ENCODE measurements at regions not wholly inside any gene's neighbourhood (a gene's known extent, or its start where the extent isn't known, plus 50 kb on each side); places are given as distances from the start of the nearest gene placed in this dataset.

DNA sequence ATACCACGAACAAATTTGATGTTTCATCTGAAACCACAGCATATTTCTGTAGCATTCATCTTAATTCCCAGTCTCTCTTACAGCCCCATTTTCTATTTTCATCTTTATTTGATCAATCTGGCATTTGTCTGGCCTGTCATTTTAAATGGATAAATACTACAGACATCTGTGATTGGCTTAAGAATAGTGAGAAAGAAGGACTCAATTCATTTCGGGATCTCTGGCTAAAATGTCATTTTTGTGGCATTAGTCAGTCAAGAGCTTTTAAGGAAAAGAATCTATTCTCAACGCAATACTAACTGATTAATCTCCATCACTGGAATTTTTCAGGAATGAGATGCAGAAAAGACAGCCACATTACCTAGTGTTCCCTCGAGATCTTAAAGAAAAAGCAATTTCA, 585.9 kb downstream of the IRS1 start:
- Histone ChIP-seq H3K27ac (ENCODE audit: low read depth, low read length, poor library complexity, severe bottlenecking) (no peak overlapping the region), H3K4me3 (ENCODE audit: low read depth, low read length, poor library complexity, severe bottlenecking) (no peak overlapping the region), H3F3A (ENCODE audit: insufficient read depth, low read length) (no peaks in the 10 kb centered on the region), H3K4me2 (ENCODE audit: low read length) (no peak overlapping the region), H3K36me3 (ENCODE audit: insufficient read depth, low read length) (no peaks in the 10 kb centered on the region), H3K9me2 (ENCODE audit: low read depth, low read length) (no peaks in the 10 kb centered on the region), H3K4me1 (ENCODE audit: insufficient read depth, low read length, severe bottlenecking) (no peaks in the 10 kb centered on the region), H4K20me1 (ENCODE audit: insufficient read depth, low read length) (no peaks in the 10 kb centered on the region), H3K9me3 (ENCODE audit: low read length) (no peaks in the 10 kb centered on the region), H3K9ac (ENCODE audit: low read length) (no peak overlapping the region), H3K27me3 (ENCODE audit: insufficient read depth, low read length) (no peaks in the 10 kb centered on the region), H3K79me2 (ENCODE audit: insufficient read depth, low read length) (no peaks in the 10 kb centered on the region), H2AFZ (ENCODE audit: low read length) (no peak overlapping the region)
- TF ChIP-seq EZH2 (IDR thresholded peaks at IDR 0.05; ENCODE audit: borderline replicate concordance, low read length), result no peak
- TF ChIP-seq, protein P1, sequence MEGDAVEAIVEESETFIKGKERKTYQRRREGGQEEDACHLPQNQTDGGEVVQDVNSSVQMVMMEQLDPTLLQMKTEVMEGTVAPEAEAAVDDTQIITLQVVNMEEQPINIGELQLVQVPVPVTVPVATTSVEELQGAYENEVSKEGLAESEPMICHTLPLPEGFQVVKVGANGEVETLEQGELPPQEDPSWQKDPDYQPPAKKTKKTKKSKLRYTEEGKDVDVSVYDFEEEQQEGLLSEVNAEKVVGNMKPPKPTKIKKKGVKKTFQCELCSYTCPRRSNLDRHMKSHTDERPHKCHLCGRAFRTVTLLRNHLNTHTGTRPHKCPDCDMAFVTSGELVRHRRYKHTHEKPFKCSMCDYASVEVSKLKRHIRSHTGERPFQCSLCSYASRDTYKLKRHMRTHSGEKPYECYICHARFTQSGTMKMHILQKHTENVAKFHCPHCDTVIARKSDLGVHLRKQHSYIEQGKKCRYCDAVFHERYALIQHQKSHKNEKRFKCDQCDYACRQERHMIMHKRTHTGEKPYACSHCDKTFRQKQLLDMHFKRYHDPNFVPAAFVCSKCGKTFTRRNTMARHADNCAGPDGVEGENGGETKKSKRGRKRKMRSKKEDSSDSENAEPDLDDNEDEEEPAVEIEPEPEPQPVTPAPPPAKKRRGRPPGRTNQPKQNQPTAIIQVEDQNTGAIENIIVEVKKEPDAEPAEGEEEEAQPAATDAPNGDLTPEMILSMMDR (IDR thresholded peaks at IDR 0.05; ENCODE audit: low read length), result no peak

DNA sequence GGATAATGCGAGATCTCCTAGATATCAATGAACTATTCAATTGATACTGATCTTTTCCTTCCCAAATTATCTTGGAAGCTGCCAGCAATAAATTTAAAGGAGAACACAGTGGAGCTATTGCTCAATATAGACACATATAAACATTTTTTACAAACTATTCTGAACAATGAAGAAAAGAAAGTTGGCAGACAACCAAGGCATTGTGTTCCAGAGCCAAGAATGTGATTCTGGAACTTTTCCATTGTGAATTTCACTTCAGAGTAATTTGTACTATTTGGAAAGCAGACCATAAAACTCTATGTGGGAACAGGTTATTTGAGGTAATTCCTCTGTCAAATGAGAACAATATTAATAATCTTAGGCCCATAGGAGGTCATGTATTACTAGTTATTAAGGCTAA, 588.2 kb downstream of the IRS1 start:
- Histone ChIP-seq H3K27me3 (ENCODE audit: insufficient read depth, low read length) (no peaks in the 10 kb centered on the region), H3K79me2 (ENCODE audit: insufficient read depth, low read length) (no peaks in the 10 kb centered on the region), H3K9ac (ENCODE audit: low read length) (no peak overlapping the region), H3K36me3 (ENCODE audit: insufficient read depth, low read length) (no peaks in the 10 kb centered on the region), H4K20me1 (ENCODE audit: insufficient read depth, low read length) (no peaks in the 10 kb centered on the region), H3K27ac (ENCODE audit: low read depth, low read length, poor library complexity, severe bottlenecking) (no peak overlapping the region), H2AFZ (ENCODE audit: low read length) (no peak overlapping the region), H3K4me3 (ENCODE audit: low read depth, low read length, poor library complexity, severe bottlenecking) (no peak overlapping the region), H3K4me2 (ENCODE audit: low read length) (no peak overlapping the region), H3K9me3 (ENCODE audit: low read length) (no peaks in the 10 kb centered on the region), H3K9me2 (ENCODE audit: low read depth, low read length) (no peaks in the 10 kb centered on the region), H3F3A (ENCODE audit: insufficient read depth, low read length) (no peaks in the 10 kb centered on the region), H3K4me1 (ENCODE audit: insufficient read depth, low read length, severe bottlenecking) (no peaks in the 10 kb centered on the region)
- TF ChIP-seq, protein P1 (IDR thresholded peaks at IDR 0.05; ENCODE audit: low read length), result no peak
- no peak for TF ChIP-seq EZH2 (IDR thresholded peaks at IDR 0.05; ENCODE audit: borderline replicate concordance, low read length)

DNA sequence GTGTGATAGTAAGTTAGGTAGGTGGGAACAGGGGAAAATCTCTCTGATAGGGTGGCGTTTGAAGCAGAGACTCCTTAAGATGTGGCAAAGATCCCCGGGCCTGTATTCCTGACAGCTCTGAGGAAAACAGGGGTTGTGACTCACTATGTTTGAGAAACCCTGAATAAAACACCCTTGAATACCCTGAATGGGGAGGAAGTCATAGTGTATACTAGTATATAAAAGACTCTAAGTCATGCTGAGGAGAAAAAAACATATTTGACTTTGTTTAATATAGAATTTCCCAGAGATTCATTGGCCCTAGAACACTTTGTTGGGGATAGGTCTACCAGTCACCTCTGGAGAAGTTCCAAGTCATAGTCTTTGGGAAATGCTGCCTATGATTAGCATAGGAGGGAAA, 590.9 kb downstream of the IRS1 start:
- H3K9me2 ChIP-seq (ENCODE audit: low read depth, low read length), result no peaks in the 10 kb centered on the region
- no peak overlapping the region for H3K4me3 ChIP-seq (ENCODE audit: low read depth, low read length, poor library complexity, severe bottlenecking)
- no peaks in the 10 kb centered on the region for H4K20me1 ChIP-seq (ENCODE audit: insufficient read depth, low read length)
- H3K27me3 ChIP-seq (ENCODE audit: insufficient read depth, low read length), result no peaks in the 10 kb centered on the region
- no peaks in the 10 kb centered on the region for H3F3A ChIP-seq (ENCODE audit: insufficient read depth, low read length)
- H3K36me3 ChIP-seq (ENCODE audit: insufficient read depth, low read length), result no peaks in the 10 kb centered on the region
- H3K9me3 ChIP-seq (ENCODE audit: low read length), result no peaks in the 10 kb centered on the region
- no peaks in the 10 kb centered on the region for H3K4me1 ChIP-seq (ENCODE audit: insufficient read depth, low read length, severe bottlenecking)
- TF ChIP-seq, protein P1 (IDR thresholded peaks at IDR 0.05; ENCODE audit: low read length), result no peak
- TF ChIP-seq EZH2 (IDR thresholded peaks at IDR 0.05; ENCODE audit: borderline replicate concordance, low read length), result no peak
- H3K79me2 ChIP-seq (ENCODE audit: insufficient read depth, low read length), result no peaks in the 10 kb centered on the region
- no peak overlapping the region for H3K27ac ChIP-seq (ENCODE audit: low read depth, low read length, poor library complexity, severe bottlenecking)
- no peak overlapping the region for H3K4me2 ChIP-seq (ENCODE audit: low read length)
- no peak overlapping the region for H2AFZ ChIP-seq (ENCODE audit: low read length)
- no peak overlapping the region for H3K9ac ChIP-seq (ENCODE audit: low read length)

All from OCI-LY1 (cell line).